Gastroesophageal sphincter (tissue), 3 donors: ENCODE measurements at regions not wholly inside any gene's neighbourhood (a gene's known extent, or its start where the extent isn't known, plus 50 kb on each side); places are given as distances from the start of the nearest gene placed in this dataset.

ENCODE experiments used
- EP300 ChIP-seq: sonication (generic); formaldehyde crosslinking; IDR thresholded peaks from one replicate; pipeline ENCODE4 v1.6.1; 2017; ENCODE audit warnings: antibody characterized with exemption, mild to moderate bottlenecking
- TF ChIP-seq, protein P1 (sequence below), 4 experiments: fragments of 200-600 bp in 2 of 4; fragments of 450-650 bp in 2 of 4; sonication (generic) in 1 of 4; IDR thresholded peaks; one replicate each; pipeline ENCODE4 v1.5.1; 2017 to 2019; ENCODE audit warnings: antibody characterized with exemption in 4 of 4, mild to moderate bottlenecking in 2 of 4, moderate library complexity in 2 of 4

DNA sequence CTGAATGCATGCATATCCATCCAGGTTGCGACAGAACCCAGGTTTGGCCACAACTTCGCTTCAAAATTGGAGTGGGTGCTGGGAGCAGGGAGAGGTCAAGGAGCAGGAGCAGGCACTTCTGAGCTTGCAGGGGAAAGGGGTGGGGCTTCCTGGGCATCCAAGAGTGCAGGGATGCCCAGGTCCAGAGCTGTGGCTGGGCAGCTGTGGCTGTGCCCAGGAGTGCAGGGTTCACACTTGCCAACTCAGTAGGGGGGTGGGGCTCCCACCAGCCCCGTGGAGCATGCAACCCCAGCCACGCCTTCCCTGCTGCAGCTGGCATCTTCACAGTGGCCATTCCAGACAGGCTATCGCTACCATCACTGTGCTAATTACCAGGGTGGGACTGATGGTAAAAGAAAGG, 115.3 kb upstream of the MTNR1B start:
- TF ChIP-seq, protein P1, sequence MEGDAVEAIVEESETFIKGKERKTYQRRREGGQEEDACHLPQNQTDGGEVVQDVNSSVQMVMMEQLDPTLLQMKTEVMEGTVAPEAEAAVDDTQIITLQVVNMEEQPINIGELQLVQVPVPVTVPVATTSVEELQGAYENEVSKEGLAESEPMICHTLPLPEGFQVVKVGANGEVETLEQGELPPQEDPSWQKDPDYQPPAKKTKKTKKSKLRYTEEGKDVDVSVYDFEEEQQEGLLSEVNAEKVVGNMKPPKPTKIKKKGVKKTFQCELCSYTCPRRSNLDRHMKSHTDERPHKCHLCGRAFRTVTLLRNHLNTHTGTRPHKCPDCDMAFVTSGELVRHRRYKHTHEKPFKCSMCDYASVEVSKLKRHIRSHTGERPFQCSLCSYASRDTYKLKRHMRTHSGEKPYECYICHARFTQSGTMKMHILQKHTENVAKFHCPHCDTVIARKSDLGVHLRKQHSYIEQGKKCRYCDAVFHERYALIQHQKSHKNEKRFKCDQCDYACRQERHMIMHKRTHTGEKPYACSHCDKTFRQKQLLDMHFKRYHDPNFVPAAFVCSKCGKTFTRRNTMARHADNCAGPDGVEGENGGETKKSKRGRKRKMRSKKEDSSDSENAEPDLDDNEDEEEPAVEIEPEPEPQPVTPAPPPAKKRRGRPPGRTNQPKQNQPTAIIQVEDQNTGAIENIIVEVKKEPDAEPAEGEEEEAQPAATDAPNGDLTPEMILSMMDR (IDR thresholded peaks at IDR 0.05), result no peak
- no peak for TF ChIP-seq EP300
